Activated CD8-positive, alpha-beta memory T cell treated with anti-CD3 and anti-CD28 coated beads, Interleukin-2, amount 10 ng/mL, durations not matched to agents 7 days and 5 days (primary cell): ENCODE measurements at regions not wholly inside any gene's neighbourhood (a gene's known extent, or its start where the extent isn't known, plus 50 kb on each side); places are given as distances from the start of the nearest gene placed in this dataset.

Experiments used
- ATAC-seq: fragments of 150-1000 bp; cut with Tn5 transposase; one replicate; pipeline ENCODE4 v1.10.0; 2021; ENCODE audit warnings: moderate library complexity
- CTCF ChIA-PET: fragments of 350-600 bp; sonication (Branson Sonifier 250); formaldehyde crosslinking; loops from one replicate; lab custom pipeline; 2021; ENCODE audit warnings: antibody characterized with exemption; lab: Charles Lee
- DNase-seq: peaks from one replicate; pipeline ENCODE4 v3.0.0-alpha.2; 2020
- H3K27ac Mint-ChIP-seq: one replicate; pipeline ENCODE4 v1.8.0; 2021; ENCODE audit warnings: mild to moderate bottlenecking, mixed read lengths
- H3K27me3 Mint-ChIP-seq: one replicate; pipeline ENCODE4 v1.8.0; 2021; ENCODE audit warnings: mixed read lengths
- H3K36me3 Mint-ChIP-seq: one replicate; pipeline ENCODE4 v1.8.0; 2021; ENCODE audit warnings: mild to moderate bottlenecking, mixed read lengths
- H3K4me1 Mint-ChIP-seq: one replicate; pipeline ENCODE4 v1.8.0; 2021; ENCODE audit warnings: mixed read lengths
- H3K4me3 Mint-ChIP-seq: one replicate; pipeline ENCODE4 v1.8.0; 2021; ENCODE audit warnings: mild to moderate bottlenecking, moderate library complexity, mixed read lengths
- H3K9me3 Mint-ChIP-seq: one replicate; pipeline ENCODE4 v1.8.0; 2022; ENCODE audit warnings: low read depth, mixed read lengths

DNA sequence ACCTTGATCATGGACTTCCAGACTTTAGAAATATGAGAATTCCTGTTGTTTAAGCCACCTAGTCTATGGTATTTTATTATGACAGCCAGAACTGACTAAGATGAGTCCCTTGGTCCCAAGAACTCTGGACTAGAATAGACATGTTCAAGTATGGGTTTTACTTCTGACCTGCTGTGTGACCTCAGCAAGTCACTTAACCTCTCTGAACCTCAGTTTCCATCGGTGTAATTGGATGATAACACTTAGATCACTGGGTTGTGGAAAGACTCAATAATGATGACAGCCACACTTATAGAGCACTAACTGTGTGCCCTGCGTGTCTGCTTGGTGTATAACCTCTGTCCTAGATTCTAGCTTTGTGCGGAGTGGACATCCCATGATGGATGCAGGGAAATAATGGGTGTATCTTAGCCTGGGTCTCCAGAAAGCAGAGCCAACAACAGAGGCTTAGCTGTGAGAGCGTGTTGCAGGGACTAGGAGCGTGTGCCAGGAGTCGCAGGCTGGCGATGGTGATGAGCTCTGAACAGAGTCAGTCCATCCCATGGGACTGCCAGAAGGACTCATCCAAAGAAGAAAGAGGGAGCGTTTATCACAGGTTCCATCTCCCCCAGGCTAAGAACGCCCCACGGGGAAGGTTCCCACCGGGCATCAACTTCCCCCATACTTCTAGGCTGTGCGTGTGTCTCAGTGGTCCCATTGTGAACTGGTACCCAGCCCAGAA lies 93.2 kb upstream of the TP53I11 start:
- Mint-ChIP-seq H3K27me3 (no peaks in the 10 kb centered on the region), H3K4me1 (peaks cover 4% of the 10 kb centered on the region), H3K27ac (no peak overlapping the region), H3K36me3 (no peaks in the 10 kb centered on the region), H3K4me3 (no peak overlapping the region), H3K9me3 (no peaks in the 10 kb centered on the region)
- CTCF ChIA-PET, result no interaction called here
- no peak for ATAC-seq
- no peak for DNase-seq

- ATAC-seq (no peak), DNase-seq (no peak)
- H3K27ac Mint-ChIP-seq, result no peak overlapping the region
Measured at GRCh38 chr11:45045683-45046471, 95.2 kb upstream of the TP53I11 start.

GRCh38 chr11:45048313-45048841 lies 97.7 kb upstream of the TP53I11 start:
- ATAC-seq (no peak), DNase-seq (no peak)
- Mint-ChIP-seq H3K4me1 (peaks cover 4% of the 10 kb centered on the region), H3K4me3 (no peak overlapping the region), H3K9me3 (no peaks in the 10 kb centered on the region), H3K36me3 (no peaks in the 10 kb centered on the region), H3K27me3 (no peaks in the 10 kb centered on the region), H3K27ac (no peak overlapping the region)
- CTCF ChIA-PET, result no interaction called here

More at GRCh38 chr11:45045683-45046471, 95.2 kb upstream of the TP53I11 start:
- Mint-ChIP-seq H3K4me3 (no peak overlapping the region), H3K27me3 (no peaks in the 10 kb centered on the region), H3K4me1 (peaks cover 4% of the 10 kb centered on the region), H3K36me3 (no peaks in the 10 kb centered on the region), H3K9me3 (no peaks in the 10 kb centered on the region)
- CTCF ChIA-PET, result interaction anchor here (1.4 kb wide), 1 partner anchor 119 kb away, joined by 6 read pairs; no protein-coding TSS in a partner anchor

- Mint-ChIP-seq H3K27me3 (no peaks in the 10 kb centered on the region), H3K27ac (no peak overlapping the region), H3K9me3 (no peaks in the 10 kb centered on the region), H3K4me1 (peaks cover 4% of the 10 kb centered on the region), H3K36me3 (no peaks in the 10 kb centered on the region), H3K4me3 (no peak overlapping the region)
- CTCF ChIA-PET, result interaction anchor here (1.3 to 1.5 kb wide), 2 partner anchors 14 to 55 kb away, joined by 3 read pairs; no protein-coding TSS in a partner anchor
- no peak for ATAC-seq
- no peak for DNase-seq
Measured at GRCh38 chr11:45048870-45049691, 97.4 kb upstream of the PRDM11 start.

DNA sequence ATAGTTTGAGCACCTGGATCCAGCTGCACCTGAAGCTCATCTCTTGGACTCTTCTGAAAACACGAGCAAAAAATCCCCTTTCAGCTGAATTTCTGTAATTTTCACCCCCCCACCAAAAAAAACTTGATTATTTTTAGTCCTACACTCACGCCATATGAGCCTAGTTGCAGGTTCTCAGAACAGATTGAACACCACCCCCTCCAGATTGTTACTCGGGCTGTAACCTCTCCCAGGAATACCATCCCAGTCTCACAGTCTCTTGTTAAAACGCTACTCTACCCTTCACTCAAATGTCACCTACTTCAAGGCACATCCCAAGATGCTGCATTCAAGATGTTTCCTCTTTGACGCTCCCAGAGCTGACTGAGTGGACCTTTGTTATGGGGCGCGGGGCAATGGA lies 96.3 kb upstream of the PRDM11 start:
- peaks cover 4% of the 10 kb centered on the region for H3K4me1 Mint-ChIP-seq
- no peak overlapping the region for H3K4me3 Mint-ChIP-seq
- ATAC-seq (no peak), DNase-seq (no peak)
- no peaks in the 10 kb centered on the region for H3K36me3 Mint-ChIP-seq
- CTCF ChIA-PET, result interaction anchor here (1.0 to 1.5 kb wide), 3 partner anchors 13 to 122 kb away, joined by 3 to 4 read pairs (median 3); no protein-coding TSS in a partner anchor
- no peak overlapping the region for H3K27ac Mint-ChIP-seq
- no peaks in the 10 kb centered on the region for H3K27me3 Mint-ChIP-seq
- H3K9me3 Mint-ChIP-seq, result no peaks in the 10 kb centered on the region

GRCh38 chr11:45051621-45052020 lies 94.8 kb upstream of the PRDM11 start:
- Mint-ChIP-seq H3K4me1 (no peaks in the 10 kb centered on the region), H3K27me3 (no peaks in the 10 kb centered on the region), H3K9me3 (no peaks in the 10 kb centered on the region), H3K36me3 (no peaks in the 10 kb centered on the region), H3K4me3 (no peak overlapping the region), H3K27ac (no peak overlapping the region)
- DNase-seq (no peak), ATAC-seq (no peak)
- CTCF ChIA-PET, result no interaction called here

- Mint-ChIP-seq H3K27me3 (no peaks in the 10 kb centered on the region), H3K9me3 (no peaks in the 10 kb centered on the region), H3K27ac (no peak overlapping the region), H3K4me1 (no peaks in the 10 kb centered on the region), H3K36me3 (no peaks in the 10 kb centered on the region), H3K4me3 (no peak overlapping the region)
- CTCF ChIA-PET, result no interaction called here
- ATAC-seq (no peak), DNase-seq (no peak)
Measured at GRCh38 chr11:45052361-45052760, 94.1 kb upstream of the PRDM11 start.

GRCh38 chr11:45053736-45054446 lies 92.5 kb upstream of the PRDM11 start:
- CTCF ChIA-PET, result interaction anchor here (1.6 kb wide), 1 partner anchor 50 kb away, joined by 3 read pairs; no protein-coding TSS in a partner anchor
- ATAC-seq, result no peak
- no peaks in the 10 kb centered on the region for H3K4me1 Mint-ChIP-seq
- DNase-seq, result no peak
- no peaks in the 10 kb centered on the region for H3K27me3 Mint-ChIP-seq
- no peak overlapping the region for H3K27ac Mint-ChIP-seq
- H3K4me3 Mint-ChIP-seq, result no peak overlapping the region
- no peaks in the 10 kb centered on the region for H3K9me3 Mint-ChIP-seq
- no peaks in the 10 kb centered on the region for H3K36me3 Mint-ChIP-seq

- DNase-seq (no peak), ATAC-seq (no peak)
- no peaks in the 10 kb centered on the region for H3K4me1 Mint-ChIP-seq
- H3K27me3 Mint-ChIP-seq, result no peaks in the 10 kb centered on the region
- H3K4me3 Mint-ChIP-seq, result no peak overlapping the region
- CTCF ChIA-PET, result interaction anchor here (1.6 kb wide), 1 partner anchor 49 kb away, joined by 3 read pairs; no protein-coding TSS in a partner anchor
- H3K9me3 Mint-ChIP-seq, result no peaks in the 10 kb centered on the region
- H3K36me3 Mint-ChIP-seq, result no peaks in the 10 kb centered on the region
- no peak overlapping the region for H3K27ac Mint-ChIP-seq
Measured at GRCh38 chr11:45054956-45055355, 91.5 kb upstream of the PRDM11 start.

DNA sequence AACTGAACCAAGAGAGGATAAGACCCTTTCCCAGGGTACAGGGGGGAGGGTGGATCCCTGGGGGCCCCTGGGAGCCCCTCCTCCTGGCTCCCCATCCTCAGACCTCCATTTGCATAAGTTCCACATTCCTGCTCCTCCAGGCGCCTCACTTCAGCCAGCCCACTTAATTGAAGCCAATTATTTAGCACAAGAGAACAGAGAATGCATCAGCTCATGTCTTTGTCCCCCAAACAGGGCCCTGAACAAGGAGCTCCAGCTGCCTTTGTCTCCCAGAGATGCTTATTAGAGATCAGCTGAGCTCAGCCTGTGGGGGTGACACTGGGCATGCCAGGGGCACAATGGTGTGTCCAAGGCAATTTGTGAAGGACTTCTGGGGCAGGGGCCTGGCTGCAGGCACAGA lies 89.9 kb upstream of the PRDM11 start:
- DNase-seq (no peak), ATAC-seq (no peak)
- Mint-ChIP-seq H3K27ac (no peak overlapping the region), H3K4me1 (no peaks in the 10 kb centered on the region), H3K27me3 (no peaks in the 10 kb centered on the region), H3K36me3 (no peaks in the 10 kb centered on the region), H3K9me3 (no peaks in the 10 kb centered on the region), H3K4me3 (no peak overlapping the region)
- CTCF ChIA-PET, result interaction anchor here (0.8 kb wide), 1 partner anchor 129 kb away, joined by 3 read pairs; no protein-coding TSS in a partner anchor

DNA sequence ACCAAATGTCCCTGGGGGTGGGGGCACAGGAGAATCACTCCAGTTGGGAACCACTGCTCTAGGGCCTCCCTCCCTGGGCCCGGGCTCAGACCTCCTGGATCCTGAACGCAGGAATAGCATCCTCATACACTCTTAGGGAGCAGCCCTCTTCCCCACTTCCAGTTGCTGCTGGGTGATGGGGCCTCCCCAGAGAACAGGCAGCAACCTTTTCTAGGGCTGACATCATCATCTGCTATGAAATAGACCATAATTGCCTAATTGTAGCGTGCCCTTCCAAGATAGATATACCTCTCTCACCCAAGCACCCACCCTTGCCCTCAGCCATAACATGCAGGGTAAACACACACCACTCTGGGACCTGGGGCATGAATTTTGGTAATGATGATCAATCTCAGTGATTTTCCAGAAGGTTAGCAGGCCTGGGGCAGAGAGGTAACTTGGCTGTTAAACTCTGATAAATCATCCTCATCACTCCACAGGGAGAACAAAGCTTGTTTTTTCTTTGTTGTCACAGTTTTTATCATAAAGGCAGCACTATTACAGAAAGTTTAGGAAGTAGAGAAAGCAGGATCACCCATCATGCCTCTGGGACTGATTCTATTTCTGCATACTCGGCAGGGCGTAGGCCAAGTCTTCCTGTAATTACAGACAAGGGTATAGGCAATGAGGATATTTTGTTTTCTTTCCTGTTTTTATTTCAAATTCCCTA lies 88.3 kb upstream of the PRDM11 start:
- no peaks in the 10 kb centered on the region for H3K4me1 Mint-ChIP-seq
- CTCF ChIA-PET, result no interaction called here
- ATAC-seq (no peak), DNase-seq (no peak)
- H3K27me3 Mint-ChIP-seq, result no peaks in the 10 kb centered on the region
- H3K36me3 Mint-ChIP-seq, result no peaks in the 10 kb centered on the region
- no peak overlapping the region for H3K27ac Mint-ChIP-seq
- H3K4me3 Mint-ChIP-seq, result no peak overlapping the region
- H3K9me3 Mint-ChIP-seq, result no peaks in the 10 kb centered on the region

GRCh38 chr11:45058647-45058950 lies 87.8 kb upstream of the PRDM11 start:
- CTCF ChIA-PET, result no interaction called here
- ATAC-seq (no peak), DNase-seq (no peak)
- Mint-ChIP-seq H3K27me3 (no peaks in the 10 kb centered on the region), H3K4me3 (no peak overlapping the region), H3K27ac (no peak overlapping the region), H3K36me3 (no peaks in the 10 kb centered on the region), H3K4me1 (no peaks in the 10 kb centered on the region), H3K9me3 (no peaks in the 10 kb centered on the region)
